ENCODE measurements at regions not wholly inside any gene's neighbourhood (a gene's known extent, or its start where the extent isn't known, plus 50 kb on each side); places are given as distances from the start of the nearest gene placed in this dataset.
"Not testable (repeated sequence)": the region's sequence is repeated elsewhere in the genome, so short reads cannot be mapped to it uniquely, and the experiment has no call there.

DNA sequence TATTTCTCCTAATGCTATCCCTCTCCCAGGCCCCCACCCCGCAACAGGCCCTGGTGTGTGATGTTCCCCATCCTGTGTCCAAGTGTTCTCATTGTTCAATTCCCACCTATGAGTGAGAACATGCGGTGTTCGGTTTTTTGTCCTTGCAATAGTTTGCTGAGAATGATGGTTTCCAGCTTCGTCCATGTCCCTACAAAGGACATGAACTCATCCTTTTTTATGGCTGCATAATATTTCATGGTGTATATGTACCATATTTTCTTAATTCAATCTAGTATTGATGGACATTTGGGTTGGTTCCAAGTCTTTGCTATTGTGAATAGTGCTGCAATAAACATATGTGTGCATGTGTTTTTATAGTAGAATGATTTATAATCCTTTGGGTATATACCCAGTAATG is 1270.3 kb downstream of the UQCRFS1 start:
- not testable (repeated sequence) for DNase-seq

DNA sequence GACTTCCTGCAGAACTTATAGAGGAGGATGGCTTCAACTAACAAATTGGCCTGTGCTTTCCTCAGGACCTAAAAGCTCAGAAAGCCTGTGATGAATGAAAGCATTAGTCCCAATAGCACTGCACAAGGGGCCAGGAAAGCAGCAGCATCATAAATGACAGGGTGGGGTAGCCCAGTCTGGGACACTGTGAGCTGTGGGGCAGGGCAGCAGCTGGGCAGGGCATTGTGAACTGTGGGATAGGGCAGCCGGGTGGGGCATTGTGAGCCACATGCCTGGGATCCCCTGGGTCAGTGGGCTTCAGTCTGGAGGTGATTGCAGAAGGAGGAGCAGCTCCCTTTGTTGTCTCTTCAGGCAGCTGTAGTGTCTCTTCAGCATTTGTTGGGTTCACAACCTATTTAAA is 1276.8 kb downstream of the UQCRFS1 start:
- DNase-seq = no peak

DNA sequence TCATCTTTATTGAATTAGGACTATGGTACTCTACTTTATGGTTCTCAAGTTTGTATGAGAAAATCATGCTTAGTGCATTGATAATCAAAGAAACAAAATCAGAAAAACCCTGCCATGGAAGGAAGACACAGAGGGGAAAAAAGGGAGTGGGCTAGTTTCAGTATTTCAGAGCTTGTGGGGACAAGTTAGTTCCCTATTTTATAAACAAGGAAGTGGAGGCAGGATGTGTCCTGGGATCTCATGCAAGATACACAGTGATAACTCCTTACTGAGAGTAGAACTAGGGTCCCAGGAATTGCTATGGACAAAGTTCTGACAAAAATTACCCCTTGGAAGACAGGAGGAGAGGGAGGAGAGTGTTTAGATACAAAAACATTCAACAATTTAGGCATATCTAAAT is 1277.3 kb downstream of the UQCRFS1 start:
- no peak for DNase-seq

DNA sequence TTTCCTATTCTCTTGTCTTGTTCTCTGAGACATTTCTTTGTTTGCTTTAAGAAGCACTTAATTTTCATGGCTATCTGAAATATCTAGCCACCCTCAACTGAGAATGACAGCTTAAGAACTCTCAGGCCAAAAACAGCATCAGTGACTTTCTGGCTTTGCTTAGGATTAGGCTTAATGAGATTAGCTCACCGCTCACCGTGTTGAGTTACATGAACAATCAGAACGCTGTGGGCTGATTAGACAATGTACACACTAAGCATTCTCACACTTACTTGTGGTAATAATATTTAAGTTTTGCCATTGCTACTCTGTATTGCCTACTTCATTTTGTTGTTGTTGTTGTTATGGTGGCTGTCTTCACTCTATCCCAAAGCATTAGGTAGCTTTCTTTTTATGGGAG is 1283.6 kb downstream of the UQCRFS1 start:
- DNase-seq = no peak

DNA sequence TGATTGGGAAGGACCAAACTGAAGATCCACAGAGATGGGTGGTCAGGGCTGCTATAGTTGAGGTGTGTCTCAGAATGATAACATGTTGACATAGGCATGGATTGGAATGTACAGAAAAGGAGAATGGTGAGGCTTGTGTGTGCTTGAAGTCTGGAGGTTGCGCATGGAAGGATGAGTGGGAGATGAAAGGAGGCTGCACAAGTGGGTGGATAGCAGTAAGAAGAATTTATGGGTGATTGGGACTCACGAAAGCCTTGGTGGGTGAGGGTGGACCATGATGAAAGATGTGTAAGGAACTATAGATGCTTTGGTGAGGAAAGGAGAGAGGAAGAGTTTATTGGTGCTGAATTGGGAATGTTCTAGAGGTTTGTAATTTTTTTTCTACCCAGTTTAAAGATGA is 1287.7 kb downstream of the UQCRFS1 start:
- DNase-seq = no peak

DNA sequence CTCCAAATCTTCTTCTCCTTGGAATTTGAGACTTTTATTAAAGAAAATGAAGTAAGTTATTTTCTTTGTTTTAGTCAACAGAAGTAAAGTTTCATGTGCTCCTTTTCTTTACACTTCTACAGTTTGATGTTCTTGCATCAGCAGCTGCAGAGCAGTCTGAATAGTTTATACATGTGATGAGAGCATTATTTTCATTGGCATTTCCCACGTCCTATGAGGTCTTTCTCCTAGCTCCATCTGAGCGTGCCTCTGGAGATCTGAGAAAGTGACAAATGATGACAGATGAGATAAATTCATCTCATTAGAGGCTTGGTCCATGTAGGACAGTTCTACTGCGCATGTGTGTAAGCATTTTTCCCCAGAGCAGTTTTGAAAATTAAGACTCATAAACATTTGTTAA is 1290.0 kb downstream of the UQCRFS1 start:
- DNase-seq = no peak

DNA sequence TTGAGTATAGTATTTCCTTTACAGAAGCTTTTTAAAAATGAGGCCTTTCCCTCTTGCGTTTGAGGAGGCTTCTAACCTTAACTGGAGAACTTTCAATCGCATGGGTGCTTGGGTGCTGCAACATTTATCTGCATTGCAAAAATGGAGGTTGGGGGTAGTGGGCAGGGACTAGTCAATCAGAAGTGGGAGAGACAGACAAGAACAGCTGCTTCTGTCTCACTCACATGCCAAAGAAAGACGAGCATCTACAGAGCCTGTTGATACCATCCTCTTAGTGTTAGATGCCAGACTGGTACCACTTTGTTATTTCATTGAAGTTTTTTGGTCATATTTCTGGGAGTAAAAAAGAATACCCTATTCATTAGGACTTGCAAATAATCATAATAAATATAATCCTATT is 1292.2 kb downstream of the UQCRFS1 start:
- no peak for DNase-seq

DNA sequence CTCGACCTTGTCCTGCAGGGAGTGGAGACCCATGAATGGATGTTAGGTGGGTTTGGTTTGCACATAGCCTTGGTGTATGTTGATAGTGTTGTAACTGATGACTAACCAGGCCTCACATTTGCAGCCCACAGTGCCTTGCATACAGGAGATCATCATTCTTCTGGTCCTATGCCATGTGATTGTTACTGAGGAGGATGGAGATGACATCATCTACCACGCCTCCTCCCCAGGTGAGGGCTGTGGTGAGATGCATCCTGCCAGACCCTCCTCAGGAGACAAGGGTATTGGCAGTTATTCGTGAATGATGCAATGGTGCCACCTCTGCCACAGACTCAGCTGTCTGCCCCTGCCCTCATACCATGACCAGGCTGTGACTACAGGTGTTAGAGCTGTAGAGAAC is 1294.1 kb downstream of the UQCRFS1 start:
- DNase-seq = no peak

DNA sequence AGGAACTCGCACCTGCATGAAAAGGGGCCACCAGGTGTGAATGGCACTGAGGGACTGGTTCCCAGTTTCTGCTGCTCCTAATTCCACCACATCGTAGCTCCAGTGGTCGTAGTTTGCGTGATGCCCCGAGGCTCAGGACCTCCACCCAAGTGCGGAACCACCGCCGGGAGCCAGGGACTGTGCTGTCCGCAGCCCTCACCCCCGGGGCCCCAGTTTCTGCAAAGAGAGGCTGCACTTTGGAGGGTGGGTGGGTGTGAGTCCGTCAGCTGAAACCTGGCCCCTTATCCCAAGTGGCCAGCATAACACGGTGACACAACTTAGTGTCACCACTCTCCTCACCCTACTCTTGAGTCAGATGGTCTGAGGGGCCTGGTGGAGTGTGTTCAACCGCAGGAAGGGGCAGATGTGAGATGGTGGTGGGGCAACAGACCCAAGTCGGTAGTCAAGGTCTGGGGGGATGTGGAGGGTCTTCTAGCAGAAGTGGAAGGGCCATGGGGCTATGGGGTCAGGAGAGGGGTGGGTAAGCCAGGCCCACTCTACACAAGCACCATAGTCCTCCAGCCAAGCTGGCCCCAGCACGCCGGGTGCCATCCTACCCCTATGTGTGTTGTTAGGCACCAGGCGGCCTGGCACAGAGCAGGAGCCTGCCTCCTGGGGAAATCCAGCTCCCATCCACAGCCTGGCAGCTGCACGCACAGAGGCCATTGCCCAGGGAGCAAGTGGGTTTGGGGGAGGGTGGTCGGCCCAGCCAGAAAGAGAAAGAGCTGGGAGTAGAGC is 1301.6 kb downstream of the UQCRFS1 start:
- DNase-seq = no peak

DNA sequence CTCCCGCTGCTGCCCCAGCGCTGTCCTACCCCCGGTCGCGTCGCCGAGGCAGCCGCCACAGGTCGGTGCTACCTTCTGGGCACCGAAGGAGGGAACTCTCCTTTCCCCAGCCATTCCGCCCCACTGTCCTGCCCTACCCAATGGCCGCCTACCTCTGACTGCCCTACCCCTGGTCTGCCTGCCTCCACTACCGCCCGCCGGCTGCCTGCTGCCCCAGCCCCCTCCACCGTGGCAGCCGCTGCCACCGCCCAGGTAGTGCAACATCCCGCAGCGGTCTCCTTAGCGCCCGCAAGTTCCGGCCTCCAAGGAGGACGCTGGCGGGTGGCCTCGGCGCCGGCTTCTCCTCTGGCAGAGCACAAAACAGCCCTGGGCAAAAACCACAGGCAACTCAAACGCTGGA is 1303.1 kb downstream of the UQCRFS1 start:
- no peak for DNase-seq

DNA sequence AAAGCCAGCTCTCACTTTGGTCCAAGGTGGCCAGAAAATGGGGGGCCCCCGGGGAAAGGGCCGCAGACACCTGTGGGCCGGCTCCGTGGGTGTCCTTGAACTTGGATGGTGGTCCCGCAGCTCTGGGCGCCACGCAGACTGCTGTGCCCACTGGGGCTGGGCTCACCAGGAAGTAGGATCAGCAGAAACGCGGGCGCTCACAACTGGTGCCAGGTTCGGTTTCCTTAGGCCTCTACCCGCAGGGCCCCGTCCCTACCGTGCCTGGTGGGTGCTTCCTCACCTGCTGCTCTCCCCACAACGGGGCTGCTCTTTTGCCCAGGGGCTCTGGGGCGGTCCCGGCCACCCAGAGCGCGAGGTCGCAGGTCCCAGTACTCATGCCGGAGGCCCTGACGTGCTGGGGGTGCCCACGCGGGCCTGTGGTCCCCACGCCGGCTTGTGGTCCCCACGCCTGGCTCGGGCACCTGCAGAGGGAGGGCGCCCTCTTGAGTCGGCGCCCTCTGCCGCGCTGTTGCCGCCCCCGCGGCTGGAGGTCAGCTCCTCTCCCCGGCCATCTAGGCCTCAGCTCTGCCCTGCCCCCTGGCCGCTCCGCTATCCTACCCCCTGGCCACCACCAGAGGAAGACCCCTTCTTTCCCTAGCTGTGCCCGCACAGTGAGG is 1303.6 kb downstream of the UQCRFS1 start:
- no peak for DNase-seq

DNA sequence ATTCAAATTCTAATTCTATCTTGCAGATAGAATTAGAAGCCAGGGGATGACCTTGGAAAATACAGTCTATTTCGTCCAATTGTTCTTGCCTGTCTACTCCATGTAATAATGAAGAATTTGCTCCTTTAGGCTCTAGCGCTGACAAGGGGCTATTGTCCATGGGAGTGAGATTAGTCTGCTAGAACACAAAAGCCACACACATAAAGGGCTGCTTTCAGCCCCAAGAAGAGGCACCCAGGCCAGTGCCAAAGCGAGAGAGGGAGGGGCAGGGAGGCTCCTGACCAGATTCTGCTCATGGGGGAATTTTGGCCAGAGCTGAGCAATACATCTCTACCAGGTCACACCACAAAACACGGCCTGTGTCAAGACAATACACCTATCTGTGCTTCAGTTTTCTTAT is 1306.9 kb downstream of the UQCRFS1 start:
- no peak for DNase-seq

DNA sequence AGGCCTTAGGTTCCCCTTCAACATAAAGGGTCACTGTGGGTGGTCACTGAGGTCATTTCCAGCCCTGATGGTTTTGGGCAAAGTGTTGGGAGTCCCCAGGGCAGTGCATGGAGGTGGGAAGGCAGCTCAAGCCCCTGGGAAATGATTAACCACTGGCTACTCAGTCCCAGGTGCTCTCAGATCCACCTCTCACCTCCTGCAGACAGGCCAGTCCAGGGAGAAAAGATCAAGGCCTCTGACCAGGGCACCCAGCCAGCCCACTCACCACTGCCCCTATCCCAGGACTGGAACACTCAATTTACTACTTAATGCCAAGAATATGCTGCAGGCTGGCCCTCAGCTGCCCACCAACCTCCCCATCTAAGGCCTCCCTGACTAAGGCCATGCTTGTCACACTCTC is 1307.9 kb downstream of the UQCRFS1 start:
- DNase-seq = no peak

DNA sequence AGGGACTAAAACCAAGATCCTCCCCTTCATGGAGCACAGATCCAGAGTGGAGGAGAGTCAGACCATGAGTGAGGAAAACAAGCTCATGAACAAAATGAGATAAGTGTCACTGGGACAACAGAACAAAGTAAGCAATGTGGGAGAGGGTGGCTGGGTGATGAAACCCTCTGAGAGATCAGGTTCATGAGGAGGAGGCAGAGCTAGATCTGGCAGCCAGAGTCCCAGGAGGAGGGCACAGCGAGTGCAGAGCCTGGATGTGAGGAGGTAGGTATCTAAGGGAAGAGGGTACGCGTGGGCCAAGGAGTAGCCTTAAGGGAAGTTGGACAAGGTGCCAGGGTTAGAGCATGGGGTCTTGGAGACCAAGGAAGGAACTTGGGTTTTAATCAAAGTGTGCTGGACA is 1311.9 kb downstream of the UQCRFS1 start:
- no peak for DNase-seq

DNA sequence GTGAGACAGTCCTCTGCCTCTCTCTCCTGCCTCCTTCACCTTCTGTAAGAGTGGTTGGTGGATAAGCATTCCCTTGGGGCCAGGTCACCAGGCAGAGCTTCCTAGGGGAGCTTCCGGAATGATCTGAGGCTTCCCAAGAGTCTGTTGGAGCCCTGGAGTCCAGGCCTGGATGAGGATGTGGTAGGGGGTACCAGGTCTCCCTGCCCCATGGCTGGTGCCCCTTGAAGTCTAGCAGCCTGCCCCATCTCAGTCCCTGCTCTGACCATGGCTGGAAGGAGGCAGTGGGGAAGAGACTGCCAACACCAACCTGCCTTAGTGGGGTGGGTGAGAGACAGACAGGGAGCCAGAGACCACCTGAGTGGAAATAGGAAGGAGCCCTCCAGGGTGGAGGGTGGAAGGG is 1316.9 kb downstream of the UQCRFS1 start:
- no peak for DNase-seq

DNA sequence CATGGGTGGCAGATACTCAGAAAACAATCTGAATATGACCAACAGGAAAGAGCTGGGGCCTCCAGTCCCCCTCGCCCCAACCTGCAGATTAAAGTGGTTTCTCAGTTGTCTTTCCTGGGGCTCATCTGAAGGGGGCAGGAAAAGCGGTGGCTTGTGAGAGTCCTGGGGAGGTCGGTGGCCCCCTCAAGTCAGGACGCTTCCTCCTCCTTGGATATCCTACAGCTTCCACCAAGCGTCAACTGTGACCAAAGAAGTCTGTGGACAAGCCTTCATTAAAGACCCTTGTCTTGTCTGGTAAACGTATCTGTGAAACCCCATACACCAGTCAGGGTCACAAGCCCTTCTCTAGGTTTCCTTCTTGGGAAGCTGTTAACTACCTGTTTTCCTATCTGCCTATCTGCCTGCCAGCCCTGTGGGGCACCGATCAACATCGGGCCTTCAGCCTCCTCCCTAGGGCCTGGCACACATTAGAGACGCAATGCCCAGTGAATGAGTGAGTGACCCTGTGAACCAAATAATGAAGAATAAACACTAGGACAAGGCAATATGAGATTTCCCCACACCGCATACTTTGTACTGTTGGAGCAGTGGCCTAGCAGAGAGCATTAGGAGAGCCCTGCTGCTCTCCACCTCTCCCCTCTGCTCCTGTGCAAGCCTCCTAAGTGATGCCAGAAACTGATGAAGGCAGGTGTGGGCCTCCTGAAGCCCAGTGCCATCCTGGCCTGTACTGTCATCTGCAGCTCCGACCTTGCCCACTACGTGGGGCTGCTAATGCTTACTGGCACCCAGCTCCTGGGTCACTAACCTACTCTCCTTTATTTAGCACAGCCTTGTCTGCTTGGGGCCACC is 1317.8 kb downstream of the UQCRFS1 start:
- no peak for DNase-seq

DNA sequence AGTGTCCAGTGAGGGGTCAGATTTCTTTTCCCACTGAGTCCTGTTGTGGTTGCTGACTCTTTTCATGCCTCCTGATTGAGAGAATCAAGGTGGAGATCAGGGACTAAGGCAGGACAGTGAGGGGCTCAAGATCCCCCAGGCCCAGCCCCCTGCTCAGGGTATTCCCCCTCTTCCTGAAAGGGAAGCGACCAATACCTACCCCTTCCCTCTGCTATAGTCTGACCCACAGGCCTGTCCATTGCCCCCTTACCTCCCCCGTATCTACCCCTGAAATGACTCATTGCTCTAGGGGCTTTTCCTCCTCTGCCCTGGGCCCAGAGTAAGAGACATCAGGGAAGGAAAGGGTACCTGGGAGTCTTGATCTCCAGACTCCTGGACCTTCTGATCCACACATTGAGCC is 1320.5 kb downstream of the UQCRFS1 start:
- no peak for DNase-seq

DNA sequence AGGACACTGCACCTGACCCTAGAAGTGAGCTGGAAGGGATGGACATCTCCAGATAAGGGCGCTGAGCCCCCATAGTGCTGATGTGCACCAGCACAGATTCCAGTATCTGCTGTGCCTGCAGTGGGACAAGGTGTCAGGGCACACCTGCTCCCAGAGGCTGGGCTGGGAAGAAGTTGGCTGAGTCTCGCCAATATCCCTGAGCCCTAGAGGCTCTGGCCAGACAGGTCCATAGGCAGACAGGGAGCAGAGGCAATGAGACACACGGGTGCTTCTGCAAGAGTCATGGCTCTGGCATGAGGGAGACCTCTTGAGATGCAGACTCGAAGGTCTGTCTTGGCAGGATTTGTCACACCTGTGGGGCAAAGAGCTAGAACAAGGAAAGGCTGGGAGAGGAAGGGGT is 1321.5 kb downstream of the UQCRFS1 start:
- no peak for DNase-seq

DNA sequence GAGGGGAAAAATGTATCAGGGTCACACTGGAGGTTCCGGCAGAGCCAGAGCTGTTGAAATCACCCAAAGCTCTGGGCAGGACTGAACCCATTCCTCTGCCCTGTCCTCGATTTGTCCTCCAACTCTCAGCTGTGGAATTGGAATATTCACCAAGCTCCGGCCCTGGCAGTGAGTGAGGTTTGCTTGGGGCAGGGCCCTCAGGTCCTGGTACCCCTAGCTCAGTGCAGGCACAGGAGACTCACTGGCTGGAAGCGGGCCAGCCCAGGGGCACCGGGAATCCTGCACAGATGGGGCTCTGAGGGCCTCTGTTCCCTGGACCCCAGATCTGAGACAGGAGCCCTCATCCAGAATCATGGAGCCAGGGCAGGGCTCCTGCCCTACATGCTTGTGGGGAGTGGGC is 1322.3 kb downstream of the UQCRFS1 start:
- no peak for DNase-seq

DNA sequence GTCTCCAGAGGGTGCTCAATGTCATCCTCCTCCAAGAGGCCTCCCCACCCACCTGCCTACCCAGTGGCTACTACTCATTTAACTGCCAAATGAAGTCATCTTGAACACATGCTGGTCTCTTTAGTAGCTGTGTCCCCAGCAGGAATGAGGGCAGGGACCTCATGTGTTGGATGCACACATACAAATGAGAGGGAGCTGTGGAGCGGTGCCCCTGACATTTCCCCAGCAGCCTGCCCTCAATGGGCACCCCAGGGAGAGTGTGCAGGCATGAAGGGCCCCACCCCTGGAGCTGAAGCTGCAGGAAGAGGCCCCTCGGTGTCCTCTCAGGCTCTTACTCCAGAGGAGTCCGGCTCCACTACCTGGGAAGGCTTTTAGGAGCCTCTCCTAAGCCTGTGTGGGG is 1322.7 kb downstream of the UQCRFS1 start:
- DNase-seq = no peak

DNA sequence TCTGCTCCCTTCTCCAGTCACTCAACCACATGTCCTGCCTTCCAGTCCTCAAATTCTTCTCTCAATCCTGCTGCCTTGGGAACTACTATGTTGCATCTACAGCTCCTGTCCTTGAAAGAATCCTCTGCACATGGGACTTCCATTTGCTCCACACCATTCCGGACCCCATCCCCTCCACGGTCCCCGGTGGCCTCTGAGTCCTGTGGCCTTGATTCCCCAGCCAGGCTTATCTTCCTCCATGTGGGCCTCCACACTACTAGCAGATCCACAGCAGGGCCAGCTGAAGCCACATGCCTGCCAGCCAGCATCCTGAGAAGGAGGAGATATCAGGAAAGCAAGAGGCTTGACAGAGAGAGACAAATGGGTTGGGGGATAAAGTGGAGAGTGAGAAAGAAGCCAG is 1323.8 kb downstream of the UQCRFS1 start:
- DNase-seq = no peak

DNA sequence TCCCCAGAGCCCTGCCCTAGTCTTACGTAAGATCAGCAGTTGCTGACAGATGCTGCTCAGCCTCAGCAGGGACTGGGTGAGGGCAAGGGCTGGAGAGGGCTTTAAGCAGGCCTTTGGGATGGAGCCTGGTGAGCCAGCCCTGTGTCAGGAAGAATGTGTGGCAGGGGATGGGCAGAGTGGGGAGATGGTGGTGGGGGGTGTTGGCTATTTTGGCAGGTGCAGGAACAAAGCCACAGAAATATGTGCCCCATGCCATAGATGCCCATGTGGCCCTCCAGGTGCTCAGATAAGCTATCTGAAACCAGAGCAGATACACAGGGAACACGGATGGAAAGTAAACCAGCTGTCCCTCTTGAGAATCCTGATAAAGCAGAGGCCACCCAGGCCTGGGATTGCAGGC is 1325.0 kb downstream of the UQCRFS1 start:
- DNase-seq = no peak

DNA sequence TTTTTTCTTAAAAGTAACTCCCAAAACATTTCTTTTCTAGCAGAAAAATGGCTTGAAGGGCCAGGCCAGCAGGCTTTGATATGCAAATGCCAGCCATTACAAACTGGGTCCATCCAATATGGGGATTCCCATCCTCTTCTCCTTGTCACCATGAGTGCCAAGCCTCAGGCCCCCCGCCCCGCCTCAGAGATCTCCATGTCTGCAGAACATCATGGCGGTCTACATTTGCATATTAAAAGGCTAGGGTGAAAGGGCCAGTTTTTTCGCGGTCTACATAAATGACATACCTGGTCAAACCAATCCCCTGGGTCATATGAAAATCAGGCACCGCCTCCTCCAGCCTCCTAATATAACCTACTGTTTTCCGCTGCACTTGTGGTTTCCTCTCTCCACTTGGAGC is 1327.6 kb downstream of the UQCRFS1 start:
- no peak for DNase-seq
